ENCODE measurements at regions not wholly inside any gene's neighbourhood (a gene's known extent, or its start where the extent isn't known, plus 50 kb on each side); places are given as distances from the start of the nearest gene placed in this dataset.
A peak's percentile ranks its signal among the peaks of the same experiment; 100 is the strongest.

- peak overlapping the region; percentile 57 for H3K4me3 ChIP-seq (ENCODE audit: control insufficient read depth, low read depth, low read length)
- TF ChIP-seq, protein P1, sequence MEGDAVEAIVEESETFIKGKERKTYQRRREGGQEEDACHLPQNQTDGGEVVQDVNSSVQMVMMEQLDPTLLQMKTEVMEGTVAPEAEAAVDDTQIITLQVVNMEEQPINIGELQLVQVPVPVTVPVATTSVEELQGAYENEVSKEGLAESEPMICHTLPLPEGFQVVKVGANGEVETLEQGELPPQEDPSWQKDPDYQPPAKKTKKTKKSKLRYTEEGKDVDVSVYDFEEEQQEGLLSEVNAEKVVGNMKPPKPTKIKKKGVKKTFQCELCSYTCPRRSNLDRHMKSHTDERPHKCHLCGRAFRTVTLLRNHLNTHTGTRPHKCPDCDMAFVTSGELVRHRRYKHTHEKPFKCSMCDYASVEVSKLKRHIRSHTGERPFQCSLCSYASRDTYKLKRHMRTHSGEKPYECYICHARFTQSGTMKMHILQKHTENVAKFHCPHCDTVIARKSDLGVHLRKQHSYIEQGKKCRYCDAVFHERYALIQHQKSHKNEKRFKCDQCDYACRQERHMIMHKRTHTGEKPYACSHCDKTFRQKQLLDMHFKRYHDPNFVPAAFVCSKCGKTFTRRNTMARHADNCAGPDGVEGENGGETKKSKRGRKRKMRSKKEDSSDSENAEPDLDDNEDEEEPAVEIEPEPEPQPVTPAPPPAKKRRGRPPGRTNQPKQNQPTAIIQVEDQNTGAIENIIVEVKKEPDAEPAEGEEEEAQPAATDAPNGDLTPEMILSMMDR (conservative IDR thresholded peaks at IDR 0.05; ENCODE audit: control insufficient read depth, insufficient read depth, low read depth, low read length): no peak
- peak; percentile 54 for DNase-seq (ENCODE audit: low read depth)
Observed at GRCh38 chr2:206212673-206213513, 53.2 kb downstream of the EEF1B2 start.

DNA sequence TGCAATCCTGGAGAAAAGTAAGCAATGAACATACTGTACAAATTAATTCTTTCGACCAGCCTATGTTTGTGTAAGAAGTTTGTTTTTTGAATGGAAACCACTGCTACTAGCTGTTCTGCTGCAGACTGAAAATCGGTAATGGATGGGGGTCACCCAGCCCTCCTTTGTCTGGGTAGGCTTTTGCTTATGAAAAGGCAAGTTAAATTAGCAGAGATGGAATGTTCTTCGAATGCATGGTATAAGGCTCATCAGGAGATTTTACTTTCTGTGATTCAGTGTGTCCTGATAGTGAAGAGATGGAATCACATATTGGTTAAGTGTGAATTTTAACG, 53.8 kb downstream of the EEF1B2 start:
- DNase-seq (ENCODE audit: low read depth): no peak
- TF ChIP-seq, protein P1 (conservative IDR thresholded peaks at IDR 0.05; ENCODE audit: control insufficient read depth, insufficient read depth, low read depth, low read length): no peak
- peak overlapping the region; percentile 57 for H3K4me3 ChIP-seq (ENCODE audit: control insufficient read depth, low read depth, low read length)

GRCh38 chr2:206217166-206217565, 57.3 kb upstream of the ZDBF2 start:
- no peak for DNase-seq (ENCODE audit: low read depth)
- TF ChIP-seq, protein P1 (conservative IDR thresholded peaks at IDR 0.05; ENCODE audit: control insufficient read depth, insufficient read depth, low read depth, low read length): no peak
- H3K4me3 ChIP-seq (ENCODE audit: control insufficient read depth, low read depth, low read length): no peak overlapping the region

- peak; percentile 35 for DNase-seq (ENCODE audit: low read depth)
- TF ChIP-seq, protein P1 (conservative IDR thresholded peaks at IDR 0.05; ENCODE audit: control insufficient read depth, insufficient read depth, low read depth, low read length): no peak
- no peak overlapping the region for H3K4me3 ChIP-seq (ENCODE audit: control insufficient read depth, low read depth, low read length)
Observed at GRCh38 chr2:206217743-206218142, 56.7 kb upstream of the ZDBF2 start.

- H3K4me3 ChIP-seq (ENCODE audit: control insufficient read depth, low read depth, low read length): no peak overlapping the region
- TF ChIP-seq, protein P1 (conservative IDR thresholded peaks at IDR 0.05; ENCODE audit: control insufficient read depth, insufficient read depth, low read depth, low read length): no peak
- no peak for DNase-seq (ENCODE audit: low read depth)
Observed at GRCh38 chr2:206218156-206218555, 56.3 kb upstream of the ZDBF2 start.

DNA sequence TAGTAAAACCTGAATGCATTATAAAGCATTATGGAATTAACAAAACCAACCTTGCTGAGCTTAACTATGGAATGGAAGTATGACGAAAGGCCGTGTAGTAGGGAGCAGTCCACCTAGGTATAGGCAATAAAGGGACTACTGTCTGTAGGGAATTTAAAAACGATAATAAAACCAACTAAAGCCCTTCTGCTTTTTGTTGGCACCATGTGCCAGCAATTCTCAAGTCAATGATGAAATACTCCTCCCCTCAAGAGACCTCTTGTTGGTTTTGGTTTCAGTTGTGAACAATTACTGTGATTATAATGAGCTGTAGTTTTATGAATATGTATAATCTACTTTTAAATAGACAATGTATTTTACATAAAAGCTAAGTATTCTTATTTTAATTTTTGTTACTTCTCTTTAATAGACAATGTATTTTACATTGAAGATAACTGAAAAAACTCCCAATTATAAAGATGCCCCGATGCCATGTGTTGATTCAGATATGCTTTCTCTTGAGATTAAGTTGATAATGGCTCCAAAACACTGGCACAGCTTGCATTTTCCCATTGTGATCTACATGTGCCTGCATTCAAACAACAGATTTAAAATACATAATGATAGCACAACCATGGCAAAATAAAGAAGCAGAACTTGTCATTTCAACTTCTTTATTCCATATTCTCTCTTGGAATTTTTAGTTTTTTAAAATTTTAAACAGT, 55.5 kb upstream of the ZDBF2 start:
- DNase-seq (ENCODE audit: low read depth): no peak
- TF ChIP-seq, protein P1 (conservative IDR thresholded peaks at IDR 0.05; ENCODE audit: control insufficient read depth, insufficient read depth, low read depth, low read length): no peak
- H3K4me3 ChIP-seq (ENCODE audit: control insufficient read depth, low read depth, low read length): no peak overlapping the region
